Astrocyte (in vitro differentiated cells and primary cell): ENCODE measurements at regions not wholly inside any gene's neighbourhood (a gene's known extent, or its start where the extent isn't known, plus 50 kb on each side); places are given as distances from the start of the nearest gene placed in this dataset.
"Not testable (repeated sequence)": the region's sequence is repeated elsewhere in the genome, so short reads cannot be mapped to it uniquely, and the experiment has no call there.

ENCODE experiments used
- EZH2 ChIP-seq: IDR thresholded peaks from 2 replicates; pipeline ENCODE4 v1.6.1; 2012; ENCODE audit warnings: mild to moderate bottlenecking, low read length, inconsistent platforms; ENCODE audit not compliant: insufficient read depth
- TF ChIP-seq, protein P1 (sequence below): IDR thresholded peaks from 2 replicates; pipeline ENCODE4 v1.5.1; 2011; ENCODE audit warnings: low read depth, mild to moderate bottlenecking, inconsistent platforms, low read length, moderate library complexity; ENCODE audit not compliant: insufficient read depth

DNA sequence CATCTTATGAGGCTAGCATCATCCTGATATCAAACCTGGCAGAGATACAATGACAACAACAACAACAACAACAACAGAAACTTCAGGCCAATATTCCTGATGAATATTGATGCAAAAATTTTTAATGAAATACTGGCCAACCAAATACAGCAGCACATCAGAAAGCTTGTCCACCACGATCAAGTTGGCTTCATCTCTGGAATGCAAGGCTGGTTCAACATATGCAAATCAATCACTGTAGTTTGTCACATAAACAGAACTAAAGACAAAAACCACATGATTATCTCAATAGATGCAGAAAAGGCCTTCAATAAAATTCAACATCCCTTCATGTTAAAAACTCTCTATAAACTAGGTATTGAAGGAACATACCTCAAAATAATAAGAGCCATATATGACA is 397.3 kb downstream of the RAP2B start:
- TF ChIP-seq, protein P1, sequence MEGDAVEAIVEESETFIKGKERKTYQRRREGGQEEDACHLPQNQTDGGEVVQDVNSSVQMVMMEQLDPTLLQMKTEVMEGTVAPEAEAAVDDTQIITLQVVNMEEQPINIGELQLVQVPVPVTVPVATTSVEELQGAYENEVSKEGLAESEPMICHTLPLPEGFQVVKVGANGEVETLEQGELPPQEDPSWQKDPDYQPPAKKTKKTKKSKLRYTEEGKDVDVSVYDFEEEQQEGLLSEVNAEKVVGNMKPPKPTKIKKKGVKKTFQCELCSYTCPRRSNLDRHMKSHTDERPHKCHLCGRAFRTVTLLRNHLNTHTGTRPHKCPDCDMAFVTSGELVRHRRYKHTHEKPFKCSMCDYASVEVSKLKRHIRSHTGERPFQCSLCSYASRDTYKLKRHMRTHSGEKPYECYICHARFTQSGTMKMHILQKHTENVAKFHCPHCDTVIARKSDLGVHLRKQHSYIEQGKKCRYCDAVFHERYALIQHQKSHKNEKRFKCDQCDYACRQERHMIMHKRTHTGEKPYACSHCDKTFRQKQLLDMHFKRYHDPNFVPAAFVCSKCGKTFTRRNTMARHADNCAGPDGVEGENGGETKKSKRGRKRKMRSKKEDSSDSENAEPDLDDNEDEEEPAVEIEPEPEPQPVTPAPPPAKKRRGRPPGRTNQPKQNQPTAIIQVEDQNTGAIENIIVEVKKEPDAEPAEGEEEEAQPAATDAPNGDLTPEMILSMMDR: not testable (repeated sequence)
- TF ChIP-seq EZH2: not testable (repeated sequence)
